ENCODE measurements at regions not wholly inside any gene's neighbourhood (a gene's known extent, or its start where the extent isn't known, plus 50 kb on each side); places are given as distances from the start of the nearest gene placed in this dataset.
"Not testable (repeated sequence)": the region's sequence is repeated elsewhere in the genome, so short reads cannot be mapped to it uniquely, and the experiment has no call there.

DNA sequence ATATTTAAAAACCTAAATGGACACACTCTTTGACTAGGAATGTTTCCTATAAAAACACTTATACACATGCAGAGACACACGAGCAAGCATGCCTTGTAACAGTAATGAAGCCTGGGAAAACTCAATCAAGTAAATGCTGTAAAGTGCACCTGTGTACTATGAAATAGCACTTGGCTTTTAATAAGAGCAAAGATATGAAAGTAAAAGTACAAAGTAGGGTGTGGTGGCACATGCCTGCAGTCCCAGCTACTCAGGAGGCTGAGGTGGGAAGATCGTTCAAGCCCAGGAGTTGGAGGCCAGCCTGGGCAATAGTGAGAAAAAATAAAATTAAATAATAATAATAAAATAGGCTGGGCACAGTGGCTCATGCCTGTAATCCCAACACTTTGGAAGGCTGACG lies 166.9 kb upstream of the GRK3 start:
- Histone ChIP-seq H3K4me3 (ENCODE audit: low read length in 2 of 2) (no peak overlapping the region), H2BK5ac (ENCODE audit: low read length) (no peak overlapping the region), H3K4me2 (ENCODE audit: insufficient read depth, low read length, poor library complexity, severe bottlenecking) (no peak overlapping the region), H2BK120ac (ENCODE audit: low read depth, low read length) (no peak overlapping the region), H3K23ac (ENCODE audit: low read depth, low read length, poor library complexity) (no peak overlapping the region), H3K18ac (ENCODE audit: low read length) (no peak overlapping the region), H3K79me1 (ENCODE audit: low read depth, low read length) (peaks cover 11% of the 10 kb centered on the region), H3K27me3 (ENCODE audit: control insufficient read depth in 3 of 3, insufficient read depth in 3 of 3, low read depth in 1 of 3, low read length in 3 of 3) (no peaks in the 10 kb centered on the region), H4K91ac (ENCODE audit: low read depth, low read length, poor library complexity) (no peak overlapping the region), H3K36me3 (replicated peaks in 1 of 2; ENCODE audit: control insufficient read depth in 2 of 2, insufficient read depth in 2 of 2, low read length in 2 of 2) (no peaks in the 10 kb centered on the region), H2AK5ac (ENCODE audit: low read depth, low read length) (no peak overlapping the region), H3K9ac (ENCODE audit: low read depth, low read length, poor library complexity) (no peak overlapping the region), H2BK12ac (ENCODE audit: low read length) (no peak overlapping the region), H3K4me1 (ENCODE audit: control insufficient read depth in 2 of 2, insufficient read depth in 1 of 2, low read depth in 1 of 2, low read length in 2 of 2) (peaks cover 0 to 1% of the 10 kb centered on the region in 2 donors), H4K8ac (ENCODE audit: low read depth, low read length) (no peak overlapping the region), H2BK15ac (ENCODE audit: low read length) (no peak overlapping the region), H3K4ac (ENCODE audit: low read length) (no peak overlapping the region), H3K14ac (ENCODE audit: low read length) (no peak overlapping the region), H3K27ac (replicated peaks; ENCODE audit: low read length) (no peak overlapping the region), H2AFZ (ENCODE audit: low read length) (no peak overlapping the region), H3K9me3 (replicated peaks in 1 of 2; ENCODE audit: control insufficient read depth in 2 of 2, insufficient read depth in 1 of 2, low read depth in 1 of 2, low read length in 2 of 2) (peaks cover 0 to 2% of the 10 kb centered on the region in 2 donors)
- no CpG with 5 or more reads among the region's 3 CpGs for WGBS, 2 donors (ENCODE audit: extremely low coverage in 2 of 2, insufficient read length in 2 of 2, insufficient replicate concordance in 1 of 2)
- DNase-seq (ENCODE audit: low spot score) = no peak

- H3K4me1 ChIP-seq (ENCODE audit: control insufficient read depth in 2 of 2, insufficient read depth in 1 of 2, low read depth in 1 of 2, low read length in 2 of 2) = peaks cover 0 to 11% of the 10 kb centered on the region in 2 donors
- not testable (repeated sequence) for H3K36me3 ChIP-seq (replicated peaks in 1 of 2; ENCODE audit: control insufficient read depth in 2 of 2, insufficient read depth in 2 of 2, low read length in 2 of 2); H2AK5ac ChIP-seq (ENCODE audit: low read depth, low read length); H4K91ac ChIP-seq (ENCODE audit: low read depth, low read length, poor library complexity); H3K14ac ChIP-seq (ENCODE audit: low read length); H3K4me2 ChIP-seq (ENCODE audit: insufficient read depth, low read length, poor library complexity, severe bottlenecking); H2AFZ ChIP-seq (ENCODE audit: low read length); H3K4ac ChIP-seq (ENCODE audit: low read length); H3K9ac ChIP-seq (ENCODE audit: low read depth, low read length, poor library complexity); H2BK15ac ChIP-seq (ENCODE audit: low read length); H4K8ac ChIP-seq (ENCODE audit: low read depth, low read length); H3K4me3 ChIP-seq (ENCODE audit: low read length in 2 of 2); H2BK120ac ChIP-seq (ENCODE audit: low read depth, low read length); H3K27ac ChIP-seq (replicated peaks; ENCODE audit: low read length); H3K27me3 ChIP-seq (ENCODE audit: control insufficient read depth in 3 of 3, insufficient read depth in 3 of 3, low read depth in 1 of 3, low read length in 3 of 3); H2BK5ac ChIP-seq (ENCODE audit: low read length); H3K9me3 ChIP-seq (replicated peaks in 1 of 2; ENCODE audit: control insufficient read depth in 2 of 2, insufficient read depth in 1 of 2, low read depth in 1 of 2, low read length in 2 of 2); H3K23ac ChIP-seq (ENCODE audit: low read depth, low read length, poor library complexity); DNase-seq (ENCODE audit: low spot score); H3K79me1 ChIP-seq (ENCODE audit: low read depth, low read length); H3K18ac ChIP-seq (ENCODE audit: low read length); H2BK12ac ChIP-seq (ENCODE audit: low read length)
- WGBS, 2 donors (ENCODE audit: extremely low coverage in 2 of 2, insufficient read length in 2 of 2, insufficient replicate concordance in 1 of 2) = no CpG with 5 or more reads among the region's 6 CpGs
Measured at GRCh38 chr22:25398591-25399062, 165.8 kb upstream of the GRK3 start.

DNA sequence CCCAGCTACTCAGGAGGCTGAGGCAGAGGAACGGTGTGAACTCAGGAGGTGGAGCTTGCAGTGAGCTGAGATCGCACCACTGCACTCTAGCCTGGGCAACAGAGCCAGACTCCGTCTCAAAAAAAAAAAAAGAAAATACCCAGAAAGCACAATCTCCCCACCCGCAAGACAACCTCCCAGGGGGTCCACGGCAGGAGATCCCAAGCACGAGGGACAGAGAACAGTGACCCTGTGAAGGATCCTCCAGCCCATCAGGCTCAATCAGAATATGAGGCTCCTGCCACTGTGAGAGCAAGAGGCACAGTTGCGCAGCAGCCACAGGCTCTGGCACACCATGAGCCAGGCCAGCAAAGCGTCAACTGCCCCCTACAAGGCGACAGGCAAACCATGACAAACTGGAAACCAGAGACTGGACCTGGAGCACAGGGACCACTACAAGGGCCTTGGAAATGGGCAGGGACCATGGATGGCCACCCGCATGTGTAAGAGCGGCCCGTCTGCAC lies 164.8 kb upstream of the GRK3 start:
- H3K23ac ChIP-seq (ENCODE audit: low read depth, low read length, poor library complexity) = peak overlapping the region; percentile 50
- no peak overlapping the region for H2BK5ac ChIP-seq (ENCODE audit: low read length)
- no peak overlapping the region for H3K14ac ChIP-seq (ENCODE audit: low read length)
- no peak overlapping the region for H3K4me2 ChIP-seq (ENCODE audit: insufficient read depth, low read length, poor library complexity, severe bottlenecking)
- peak overlapping the region; percentile 27 for H3K18ac ChIP-seq (ENCODE audit: low read length)
- peaks cover 7% of the 10 kb centered on the region for H3K79me1 ChIP-seq (ENCODE audit: low read depth, low read length)
- H4K8ac ChIP-seq (ENCODE audit: low read depth, low read length) = no peak overlapping the region
- no peak overlapping the region for H4K91ac ChIP-seq (ENCODE audit: low read depth, low read length, poor library complexity)
- peaks cover 5 to 15% of the 10 kb centered on the region in 2 donors for H3K4me1 ChIP-seq (ENCODE audit: control insufficient read depth in 2 of 2, insufficient read depth in 1 of 2, low read depth in 1 of 2, low read length in 2 of 2)
- no peak overlapping the region for H2BK12ac ChIP-seq (ENCODE audit: low read length)
- H3K4ac ChIP-seq (ENCODE audit: low read length) = no peak overlapping the region
- no peak overlapping the region for H2AK5ac ChIP-seq (ENCODE audit: low read depth, low read length)
- no peak overlapping the region for H3K27ac ChIP-seq (replicated peaks; ENCODE audit: low read length)
- WGBS, 2 donors (ENCODE audit: extremely low coverage in 2 of 2, insufficient read length in 2 of 2, insufficient replicate concordance in 1 of 2) = no CpG with 5 or more reads among the region's 12 CpGs
- no peak overlapping the region for H3K4me3 ChIP-seq (ENCODE audit: low read length in 2 of 2)
- H3K27me3 ChIP-seq (ENCODE audit: control insufficient read depth in 3 of 3, insufficient read depth in 3 of 3, low read depth in 1 of 3, low read length in 3 of 3) = no peaks in the 10 kb centered on the region
- no peak overlapping the region for H2BK15ac ChIP-seq (ENCODE audit: low read length)
- no peak for DNase-seq (ENCODE audit: low spot score)
- no peak overlapping the region for H2BK120ac ChIP-seq (ENCODE audit: low read depth, low read length)
- H3K9ac ChIP-seq (ENCODE audit: low read depth, low read length, poor library complexity) = no peak overlapping the region
- H3K36me3 ChIP-seq (replicated peaks in 1 of 2; ENCODE audit: control insufficient read depth in 2 of 2, insufficient read depth in 2 of 2, low read length in 2 of 2) = no peaks in the 10 kb centered on the region
- H3K9me3 ChIP-seq (replicated peaks in 1 of 2; ENCODE audit: control insufficient read depth in 2 of 2, insufficient read depth in 1 of 2, low read depth in 1 of 2, low read length in 2 of 2) = peaks cover 0 to 2% of the 10 kb centered on the region in 2 donors
- H2AFZ ChIP-seq (ENCODE audit: low read length) = no peak overlapping the region

DNA sequence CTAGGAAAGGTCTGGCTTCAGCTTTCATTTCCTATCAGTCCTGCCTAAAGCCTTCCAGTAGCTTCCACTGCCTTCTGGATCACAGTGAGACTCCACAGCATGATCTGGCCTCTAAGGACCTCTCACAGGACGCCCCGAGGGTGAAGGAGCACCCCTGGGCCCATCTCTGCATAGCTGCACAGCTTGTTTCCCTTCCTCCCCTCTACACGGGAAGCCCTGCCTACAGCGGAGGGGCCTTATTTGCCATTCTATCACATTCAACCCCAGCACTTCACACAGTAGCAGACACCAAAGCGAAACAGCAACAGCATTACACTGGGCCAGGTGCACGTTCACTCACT lies 162.3 kb upstream of the GRK3 start:
- Histone ChIP-seq H3K23ac (ENCODE audit: low read depth, low read length, poor library complexity) (no peak overlapping the region), H3K4me2 (ENCODE audit: insufficient read depth, low read length, poor library complexity, severe bottlenecking) (no peak overlapping the region), H3K27me3 (ENCODE audit: control insufficient read depth in 3 of 3, insufficient read depth in 3 of 3, low read depth in 1 of 3, low read length in 3 of 3) (peaks cover 0 to 7% (median 5%) of the 10 kb centered on the region in 3 experiments), H3K9ac (ENCODE audit: low read depth, low read length, poor library complexity) (no peak overlapping the region), H4K8ac (ENCODE audit: low read depth, low read length) (no peak overlapping the region), H3K4me1 (ENCODE audit: control insufficient read depth in 2 of 2, insufficient read depth in 1 of 2, low read depth in 1 of 2, low read length in 2 of 2) (peaks cover 9 to 27% of the 10 kb centered on the region in 2 donors), H3K4me3 (ENCODE audit: low read length in 2 of 2) (no peak overlapping the region), H2BK5ac (ENCODE audit: low read length) (no peak overlapping the region), H2BK12ac (ENCODE audit: low read length) (no peak overlapping the region), H3K79me1 (ENCODE audit: low read depth, low read length) (peaks cover 6% of the 10 kb centered on the region), H2BK120ac (ENCODE audit: low read depth, low read length) (no peak overlapping the region), H3K36me3 (replicated peaks in 1 of 2; ENCODE audit: control insufficient read depth in 2 of 2, insufficient read depth in 2 of 2, low read length in 2 of 2) (no peaks in the 10 kb centered on the region), H3K14ac (ENCODE audit: low read length) (no peak overlapping the region), H2AK5ac (ENCODE audit: low read depth, low read length) (no peak overlapping the region), H3K18ac (ENCODE audit: low read length) (no peak overlapping the region), H3K9me3 (replicated peaks in 1 of 2; ENCODE audit: control insufficient read depth in 2 of 2, insufficient read depth in 1 of 2, low read depth in 1 of 2, low read length in 2 of 2) (peaks cover 0 to under 1% of the 10 kb centered on the region in 2 donors), H3K4ac (ENCODE audit: low read length) (no peak overlapping the region), H2BK15ac (ENCODE audit: low read length) (no peak overlapping the region), H2AFZ (ENCODE audit: low read length) (no peak overlapping the region), H3K27ac (replicated peaks; ENCODE audit: low read length) (no peak overlapping the region), H4K91ac (ENCODE audit: low read depth, low read length, poor library complexity) (no peak overlapping the region)
- no CpG with 5 or more reads among the region's 6 CpGs for WGBS, 2 donors (ENCODE audit: extremely low coverage in 2 of 2, insufficient read length in 2 of 2, insufficient replicate concordance in 1 of 2)
- no peak for DNase-seq (ENCODE audit: low spot score)

Data from neuronal stem cell (in vitro differentiated cells).